Ishikawa (cell line): ENCODE measurements at regions not wholly inside any gene's neighbourhood (a gene's known extent, or its start where the extent isn't known, plus 50 kb on each side); places are given as distances from the start of the nearest gene placed in this dataset.

Experiments
- EGR1 ChIP-seq: IDR thresholded peaks from 2 replicates; pipeline ENCODE4 v1.6.1; 2012
- EP300 ChIP-seq: IDR thresholded peaks from 2 replicates; pipeline ENCODE4 v1.6.1; 2012; ENCODE audit warnings: borderline replicate concordance
- FOXM1 ChIP-seq: IDR thresholded peaks from 2 replicates; pipeline ENCODE4 v1.6.1; 2012; ENCODE audit warnings: low read depth, borderline replicate concordance
- NFIC ChIP-seq: IDR thresholded peaks from 2 replicates; pipeline ENCODE4 v1.6.1; 2012
- TAF1 ChIP-seq: IDR thresholded peaks from 2 replicates; pipeline ENCODE4 v1.6.1; 2012; ENCODE audit warnings: low read depth, mild to moderate bottlenecking
- YY1 ChIP-seq: IDR thresholded peaks from 2 replicates; pipeline ENCODE4 v1.6.1; 2012; ENCODE audit warnings: low read depth
- TF ChIP-seq, protein P1 (sequence below): IDR thresholded peaks from 2 replicates; pipeline ENCODE4 v1.6.1; 2012
- TF ChIP-seq, protein P2 (sequence below): IDR thresholded peaks from 2 replicates; pipeline ENCODE4 v1.6.1; 2012; ENCODE audit warnings: low read depth, mild to moderate bottlenecking
- TF ChIP-seq, protein P3 (sequence below): IDR thresholded peaks from 2 replicates; pipeline ENCODE4 v1.6.1; 2012

DNA sequence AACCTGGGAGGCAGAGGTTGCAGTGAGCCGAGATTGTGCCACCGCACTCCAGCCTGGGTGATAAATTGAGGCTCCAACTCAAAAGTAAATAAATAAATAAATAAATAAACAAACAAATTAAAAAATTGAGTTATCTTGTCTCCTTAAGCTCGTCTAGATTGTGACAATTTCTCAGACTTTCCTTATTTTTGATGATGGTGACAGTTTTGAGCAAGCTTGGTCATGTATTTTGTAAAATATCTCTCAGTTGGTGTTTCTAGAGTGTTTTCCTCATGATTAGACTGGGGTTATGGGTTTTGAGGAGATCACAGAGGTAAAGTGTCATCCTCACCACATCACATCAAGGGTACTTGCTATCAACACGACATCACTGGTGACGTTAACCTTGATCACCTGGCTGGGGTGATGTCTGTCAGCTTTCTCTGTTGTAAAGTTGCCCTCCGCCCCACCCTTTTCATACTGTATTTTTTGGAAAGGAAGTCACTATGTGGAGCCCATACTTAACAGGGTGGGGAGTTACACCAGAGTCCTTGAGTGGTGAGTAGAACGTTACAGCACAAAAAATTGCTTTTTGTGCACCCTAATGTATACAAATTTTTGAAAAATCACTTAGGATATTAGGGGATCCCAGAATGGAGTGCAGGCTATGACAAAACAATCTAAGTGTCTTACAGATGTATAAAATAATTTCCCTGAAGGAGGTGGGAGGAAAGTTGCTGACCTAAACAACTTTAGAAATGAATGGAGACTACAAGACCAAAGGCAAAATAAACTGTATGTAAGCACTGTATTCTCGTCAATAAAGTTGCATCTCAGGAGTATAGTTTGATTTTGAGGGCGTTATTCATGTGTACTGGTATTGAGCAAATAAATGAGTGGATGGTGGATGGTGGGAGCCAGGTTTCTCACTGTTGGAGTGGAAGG, 116.4 kb upstream of the SGK1 start:
- TF ChIP-seq, protein P1, sequence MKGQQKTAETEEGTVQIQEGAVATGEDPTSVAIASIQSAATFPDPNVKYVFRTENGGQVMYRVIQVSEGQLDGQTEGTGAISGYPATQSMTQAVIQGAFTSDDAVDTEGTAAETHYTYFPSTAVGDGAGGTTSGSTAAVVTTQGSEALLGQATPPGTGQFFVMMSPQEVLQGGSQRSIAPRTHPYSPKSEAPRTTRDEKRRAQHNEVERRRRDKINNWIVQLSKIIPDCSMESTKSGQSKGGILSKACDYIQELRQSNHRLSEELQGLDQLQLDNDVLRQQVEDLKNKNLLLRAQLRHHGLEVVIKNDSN: no peak
- TF ChIP-seq, protein P2, sequence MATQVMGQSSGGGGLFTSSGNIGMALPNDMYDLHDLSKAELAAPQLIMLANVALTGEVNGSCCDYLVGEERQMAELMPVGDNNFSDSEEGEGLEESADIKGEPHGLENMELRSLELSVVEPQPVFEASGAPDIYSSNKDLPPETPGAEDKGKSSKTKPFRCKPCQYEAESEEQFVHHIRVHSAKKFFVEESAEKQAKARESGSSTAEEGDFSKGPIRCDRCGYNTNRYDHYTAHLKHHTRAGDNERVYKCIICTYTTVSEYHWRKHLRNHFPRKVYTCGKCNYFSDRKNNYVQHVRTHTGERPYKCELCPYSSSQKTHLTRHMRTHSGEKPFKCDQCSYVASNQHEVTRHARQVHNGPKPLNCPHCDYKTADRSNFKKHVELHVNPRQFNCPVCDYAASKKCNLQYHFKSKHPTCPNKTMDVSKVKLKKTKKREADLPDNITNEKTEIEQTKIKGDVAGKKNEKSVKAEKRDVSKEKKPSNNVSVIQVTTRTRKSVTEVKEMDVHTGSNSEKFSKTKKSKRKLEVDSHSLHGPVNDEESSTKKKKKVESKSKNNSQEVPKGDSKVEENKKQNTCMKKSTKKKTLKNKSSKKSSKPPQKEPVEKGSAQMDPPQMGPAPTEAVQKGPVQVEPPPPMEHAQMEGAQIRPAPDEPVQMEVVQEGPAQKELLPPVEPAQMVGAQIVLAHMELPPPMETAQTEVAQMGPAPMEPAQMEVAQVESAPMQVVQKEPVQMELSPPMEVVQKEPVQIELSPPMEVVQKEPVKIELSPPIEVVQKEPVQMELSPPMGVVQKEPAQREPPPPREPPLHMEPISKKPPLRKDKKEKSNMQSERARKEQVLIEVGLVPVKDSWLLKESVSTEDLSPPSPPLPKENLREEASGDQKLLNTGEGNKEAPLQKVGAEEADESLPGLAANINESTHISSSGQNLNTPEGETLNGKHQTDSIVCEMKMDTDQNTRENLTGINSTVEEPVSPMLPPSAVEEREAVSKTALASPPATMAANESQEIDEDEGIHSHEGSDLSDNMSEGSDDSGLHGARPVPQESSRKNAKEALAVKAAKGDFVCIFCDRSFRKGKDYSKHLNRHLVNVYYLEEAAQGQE: no peak
- TF ChIP-seq EGR1: no peak
- no peak for TF ChIP-seq NFIC
- TF ChIP-seq YY1: no peak
- TF ChIP-seq, protein P3, sequence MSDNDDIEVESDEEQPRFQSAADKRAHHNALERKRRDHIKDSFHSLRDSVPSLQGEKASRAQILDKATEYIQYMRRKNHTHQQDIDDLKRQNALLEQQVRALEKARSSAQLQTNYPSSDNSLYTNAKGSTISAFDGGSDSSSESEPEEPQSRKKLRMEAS: no peak
- TF ChIP-seq TAF1: no peak
- TF ChIP-seq FOXM1: no peak
- no peak for TF ChIP-seq EP300
